HEK293 (cell line): ENCODE measurements at regions not wholly inside any gene's neighbourhood (a gene's known extent, or its start where the extent isn't known, plus 50 kb on each side); places are given as distances from the start of the nearest gene placed in this dataset.

ENCODE experiments used
- CTCF ChIA-PET: fragments of 350-600 bp; formaldehyde crosslinking; extraction: SDS; loops from one replicate; lab custom pipeline; 2021; ENCODE audit warnings: antibody characterized with exemption; lab: Yijun Ruan, JAX
- POLR2A ChIA-PET: fragments of 300-600 bp; formaldehyde crosslinking; extraction: SDS; loops from one replicate; lab custom pipeline; 2020; ENCODE audit warnings: antibody characterized with exemption, inconsistent platforms; lab: Yijun Ruan, JAX
- H3K27ac ChIP-seq: fragments of 200-500 bp; sonication (Bioruptor generic); 2 replicates; pipeline ENCODE4 v1.5.1; 2014; ENCODE audit warnings: low read depth, low read length, control low read depth, inconsistent platforms; ENCODE audit errors: extremely low read depth
- H3K36me3 ChIP-seq, 2 experiments: fragments of 200-500 bp in 1 of 2; sonication (Bioruptor generic) in 1 of 2; 1 replicate in 1 of 2; 2 replicates in 1 of 2; pipeline ENCODE4 v1.5.1; 2014 to 2017; ENCODE audit warnings: inconsistent platforms in 2 of 2, low read length in 2 of 2; ENCODE audit not compliant: control insufficient read depth in 2 of 2, insufficient read depth in 1 of 2
- H3K4me1 ChIP-seq: fragments of 200-500 bp; sonication (Bioruptor generic); 2 replicates; pipeline ENCODE4 v1.5.1; 2014; ENCODE audit warnings: mild to moderate bottlenecking, low read length, inconsistent platforms; ENCODE audit not compliant: control insufficient read depth, insufficient read depth
- H3K4me3 ChIP-seq: 2 replicates; pipeline ENCODE4 v1.5.1; 2011; ENCODE audit warnings: low read depth, mild to moderate bottlenecking, control low read depth, low read length, moderate library complexity
- H3K9me3 ChIP-seq: fragments of 200-500 bp; sonication (Bioruptor generic); 2 replicates; pipeline ENCODE4 v1.5.1; 2014; ENCODE audit warnings: low read depth, low read length, inconsistent platforms; ENCODE audit not compliant: control insufficient read depth, insufficient read depth
- TCF7L2 ChIP-seq: IDR thresholded peaks from 2 replicates; pipeline ENCODE4 v1.6.1; 2011; ENCODE audit warnings: low read depth, mild to moderate bottlenecking, inconsistent platforms, low read length, moderate library complexity, borderline replicate concordance
- ZBTB1 ChIP-seq: fragments of 450-650 bp; formaldehyde crosslinking; IDR thresholded peaks from 2 replicates; pipeline ENCODE4 v1.5.1; 2016; ENCODE audit warnings: missing biosample characterization, missing genetic modification characterization
- ZEB2 ChIP-seq: fragments of 450-650 bp; formaldehyde crosslinking; IDR thresholded peaks from 2 replicates; pipeline ENCODE4 v1.5.1; 2016; ENCODE audit warnings: missing biosample characterization, missing genetic modification characterization
- ZNF121 ChIP-seq: fragments of 450-650 bp; formaldehyde crosslinking; IDR thresholded peaks from 2 replicates; pipeline ENCODE4 v1.5.1; 2016; ENCODE audit warnings: missing biosample characterization, missing genetic modification characterization
- ZNF132 ChIP-seq: fragments of 450-650 bp; formaldehyde crosslinking; IDR thresholded peaks from 2 replicates; pipeline ENCODE4 v1.5.1; 2017; ENCODE audit warnings: missing biosample characterization, missing genetic modification characterization, borderline replicate concordance
- ZNF175 ChIP-seq: fragments of 450-650 bp; formaldehyde crosslinking; IDR thresholded peaks from 2 replicates; pipeline ENCODE4 v1.5.1; 2016; ENCODE audit warnings: missing biosample characterization, missing genetic modification characterization
- ZNF274 ChIP-seq, 2 experiments: fragments of 200-500 bp in 1 of 2; fragments of 450-650 bp in 1 of 2; sonication (Bioruptor generic) in 1 of 2; formaldehyde crosslinking in 1 of 2; IDR thresholded peaks; 2 replicates each; pipeline versions ENCODE4 v1.5.1 to v1.6.1; 2014 to 2016; ENCODE audit warnings: borderline replicate concordance in 1 of 2, inconsistent platforms in 1 of 2, low read length in 1 of 2, missing biosample characterization in 1 of 2, missing genetic modification characterization in 1 of 2
- ZNF324 ChIP-seq: fragments of 450-650 bp; formaldehyde crosslinking; IDR thresholded peaks from 2 replicates; pipeline ENCODE4 v1.5.1; 2016; ENCODE audit warnings: missing biosample characterization, missing genetic modification characterization
- ZNF335 ChIP-seq: fragments of 450-650 bp; formaldehyde crosslinking; conservative IDR thresholded peaks from 2 replicates; pipeline ENCODE4 v1.5.1; 2016; ENCODE audit warnings: missing biosample characterization, missing genetic modification characterization
- ZNF391 ChIP-seq: fragments of 450-650 bp; formaldehyde crosslinking; IDR thresholded peaks from 2 replicates; pipeline ENCODE4 v1.5.1; 2016; ENCODE audit warnings: low read depth, missing biosample characterization, missing genetic modification characterization, borderline replicate concordance
- ZNF426 ChIP-seq: fragments of 450-650 bp; formaldehyde crosslinking; IDR thresholded peaks from 2 replicates; pipeline ENCODE4 v1.5.1; 2017; ENCODE audit warnings: missing biosample characterization, missing genetic modification characterization, mild to moderate bottlenecking, inconsistent platforms, moderate library complexity
- ZNF560 ChIP-seq: fragments of 450-650 bp; formaldehyde crosslinking; IDR thresholded peaks from 2 replicates; pipeline ENCODE4 v1.5.1; 2017; ENCODE audit warnings: missing biosample characterization, missing genetic modification characterization, borderline replicate concordance
- ZNF596 ChIP-seq: fragments of 450-650 bp; IDR thresholded peaks from 2 replicates; pipeline ENCODE4 v1.5.0; 2018; ENCODE audit warnings: missing biosample characterization, mild to moderate bottlenecking, missing genetic modification characterization, moderate library complexity
- ZNF654 ChIP-seq: fragments of 450-650 bp; formaldehyde crosslinking; IDR thresholded peaks from 2 replicates; pipeline ENCODE4 v1.5.1; 2016; ENCODE audit warnings: low read depth, missing biosample characterization, missing genetic modification characterization
- ZNF701 ChIP-seq: fragments of 450-650 bp; formaldehyde crosslinking; IDR thresholded peaks from 2 replicates; pipeline ENCODE4 v1.5.1; 2016; ENCODE audit warnings: missing biosample characterization, missing genetic modification characterization
- TF ChIP-seq, protein P1 (sequence below): fragments of 450-650 bp; formaldehyde crosslinking; IDR thresholded peaks from 2 replicates; pipeline ENCODE4 v1.5.1; 2016; ENCODE audit warnings: missing biosample characterization, missing genetic modification characterization
- TF ChIP-seq, protein P2 (sequence below): fragments of 450-650 bp; formaldehyde crosslinking; conservative IDR thresholded peaks from 2 replicates; pipeline ENCODE4 v1.5.1; 2016; ENCODE audit warnings: low read depth, missing biosample characterization, missing genetic modification characterization
- TF ChIP-seq, protein P3 (sequence below): fragments of 450-650 bp; formaldehyde crosslinking; IDR thresholded peaks from 2 replicates; pipeline ENCODE4 v1.5.1; 2016; ENCODE audit warnings: missing biosample characterization, missing genetic modification characterization
- TF ChIP-seq, protein P4 (sequence below): fragments of 450-650 bp; formaldehyde crosslinking; IDR thresholded peaks from 2 replicates; pipeline ENCODE4 v1.5.1; 2016; ENCODE audit warnings: missing biosample characterization, missing genetic modification characterization
- TF ChIP-seq, protein P5 (sequence below): fragments of 450-650 bp; IDR thresholded peaks from 2 replicates; pipeline ENCODE4 v1.5.1; 2018; ENCODE audit warnings: missing biosample characterization, mild to moderate bottlenecking, missing genetic modification characterization
- TF ChIP-seq, protein P6 (sequence below): fragments of 450-650 bp; formaldehyde crosslinking; IDR thresholded peaks from 2 replicates; pipeline ENCODE4 v1.5.1; 2016; ENCODE audit warnings: missing biosample characterization, missing genetic modification characterization

DNA sequence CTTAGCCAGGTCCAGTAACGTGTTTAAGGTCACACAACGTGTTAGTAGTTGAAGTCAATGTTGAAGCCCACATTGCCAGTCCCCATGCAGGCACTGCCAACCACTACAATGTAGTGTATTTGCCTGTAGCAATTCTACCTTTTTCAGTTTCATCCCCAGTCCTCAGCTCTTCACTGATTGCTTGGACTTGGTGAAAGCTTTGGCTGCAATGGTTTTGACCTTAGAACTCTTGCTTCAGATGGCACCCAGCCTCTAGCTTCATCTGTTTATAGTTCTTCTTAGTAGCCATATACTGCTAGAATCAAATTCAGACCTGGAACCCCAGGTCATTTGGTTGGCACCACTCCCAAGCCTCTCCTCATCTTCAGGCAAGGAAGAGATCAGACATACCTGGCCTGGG lies 345.4 kb upstream of the SEMA6D start (continued):
- TF ChIP-seq ZNF426 (tag by site-specific recombination): no peak

DNA sequence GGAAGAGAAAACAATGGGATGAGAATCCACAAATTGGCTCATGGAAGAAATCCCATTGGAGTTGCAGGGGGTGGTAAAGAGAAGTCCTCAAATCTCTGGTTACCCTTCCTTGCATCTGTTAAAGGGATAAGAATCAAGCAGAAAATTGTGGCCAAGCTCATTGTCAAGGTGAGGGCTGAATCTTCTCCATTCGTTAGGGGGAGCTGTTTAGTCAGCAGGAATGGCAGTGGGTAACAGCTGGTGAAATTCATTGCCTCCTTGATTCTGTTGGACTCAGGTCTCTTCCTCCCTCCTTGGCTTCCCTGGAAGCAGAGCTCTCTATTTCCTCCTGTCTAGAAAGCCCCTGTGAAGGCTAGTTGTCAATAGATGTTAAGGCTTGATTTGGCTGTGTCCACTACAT lies 343.1 kb upstream of the SEMA6D start:
- no peaks in the 10 kb centered on the region for H3K4me1 ChIP-seq
- H3K36me3 ChIP-seq: no peaks in the 10 kb centered on the region
- TF ChIP-seq, protein P1, sequence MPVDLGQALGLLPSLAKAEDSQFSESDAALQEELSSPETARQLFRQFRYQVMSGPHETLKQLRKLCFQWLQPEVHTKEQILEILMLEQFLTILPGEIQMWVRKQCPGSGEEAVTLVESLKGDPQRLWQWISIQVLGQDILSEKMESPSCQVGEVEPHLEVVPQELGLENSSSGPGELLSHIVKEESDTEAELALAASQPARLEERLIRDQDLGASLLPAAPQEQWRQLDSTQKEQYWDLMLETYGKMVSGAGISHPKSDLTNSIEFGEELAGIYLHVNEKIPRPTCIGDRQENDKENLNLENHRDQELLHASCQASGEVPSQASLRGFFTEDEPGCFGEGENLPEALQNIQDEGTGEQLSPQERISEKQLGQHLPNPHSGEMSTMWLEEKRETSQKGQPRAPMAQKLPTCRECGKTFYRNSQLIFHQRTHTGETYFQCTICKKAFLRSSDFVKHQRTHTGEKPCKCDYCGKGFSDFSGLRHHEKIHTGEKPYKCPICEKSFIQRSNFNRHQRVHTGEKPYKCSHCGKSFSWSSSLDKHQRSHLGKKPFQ (tag by site-specific recombination): no peak
- TF ChIP-seq ZNF274 (IDR thresholded peaks at IDR 0.05; ENCODE audit: low read length) (no peak), ZNF274 (tag by site-specific recombination; IDR thresholded peaks at IDR 0.05; ENCODE audit: borderline replicate concordance) (no peak), ZNF701 (no peak), ZNF654 (tag by site-specific recombination) (peak; percentile 32)
- TF ChIP-seq, protein P2, sequence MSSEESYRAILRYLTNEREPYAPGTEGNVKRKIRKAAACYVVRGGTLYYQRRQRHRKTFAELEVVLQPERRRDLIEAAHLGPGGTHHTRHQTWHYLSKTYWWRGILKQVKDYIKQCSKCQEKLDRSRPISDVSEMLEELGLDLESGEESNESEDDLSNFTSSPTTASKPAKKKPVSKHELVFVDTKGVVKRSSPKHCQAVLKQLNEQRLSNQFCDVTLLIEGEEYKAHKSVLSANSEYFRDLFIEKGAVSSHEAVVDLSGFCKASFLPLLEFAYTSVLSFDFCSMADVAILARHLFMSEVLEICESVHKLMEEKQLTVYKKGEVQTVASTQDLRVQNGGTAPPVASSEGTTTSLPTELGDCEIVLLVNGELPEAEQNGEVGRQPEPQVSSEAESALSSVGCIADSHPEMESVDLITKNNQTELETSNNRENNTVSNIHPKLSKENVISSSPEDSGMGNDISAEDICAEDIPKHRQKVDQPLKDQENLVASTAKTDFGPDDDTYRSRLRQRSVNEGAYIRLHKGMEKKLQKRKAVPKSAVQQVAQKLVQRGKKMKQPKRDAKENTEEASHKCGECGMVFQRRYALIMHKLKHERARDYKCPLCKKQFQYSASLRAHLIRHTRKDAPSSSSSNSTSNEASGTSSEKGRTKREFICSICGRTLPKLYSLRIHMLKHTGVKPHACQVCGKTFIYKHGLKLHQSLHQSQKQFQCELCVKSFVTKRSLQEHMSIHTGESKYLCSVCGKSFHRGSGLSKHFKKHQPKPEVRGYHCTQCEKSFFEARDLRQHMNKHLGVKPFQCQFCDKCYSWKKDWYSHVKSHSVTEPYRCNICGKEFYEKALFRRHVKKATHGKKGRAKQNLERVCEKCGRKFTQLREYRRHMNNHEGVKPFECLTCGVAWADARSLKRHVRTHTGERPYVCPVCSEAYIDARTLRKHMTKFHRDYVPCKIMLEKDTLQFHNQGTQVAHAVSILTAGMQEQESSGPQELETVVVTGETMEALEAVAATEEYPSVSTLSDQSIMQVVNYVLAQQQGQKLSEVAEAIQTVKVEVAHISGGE (tag by site-specific recombination): no peak
- H3K27ac ChIP-seq: no peak overlapping the region
- CTCF ChIA-PET: interaction anchor here (0.6 to 1.0 kb wide), 5 partner anchors 10 to 333 kb away, joined by 3 to 5 read pairs (median 4); no protein-coding TSS in a partner anchor
- no peaks in the 10 kb centered on the region for H3K9me3 ChIP-seq
- POLR2A ChIA-PET: interaction anchor here (0.6 kb wide), 2 partner anchors 34 to 178 kb away, joined by 3 read pairs; no protein-coding TSS in a partner anchor
- H3K4me3 ChIP-seq: no peak overlapping the region

DNA sequence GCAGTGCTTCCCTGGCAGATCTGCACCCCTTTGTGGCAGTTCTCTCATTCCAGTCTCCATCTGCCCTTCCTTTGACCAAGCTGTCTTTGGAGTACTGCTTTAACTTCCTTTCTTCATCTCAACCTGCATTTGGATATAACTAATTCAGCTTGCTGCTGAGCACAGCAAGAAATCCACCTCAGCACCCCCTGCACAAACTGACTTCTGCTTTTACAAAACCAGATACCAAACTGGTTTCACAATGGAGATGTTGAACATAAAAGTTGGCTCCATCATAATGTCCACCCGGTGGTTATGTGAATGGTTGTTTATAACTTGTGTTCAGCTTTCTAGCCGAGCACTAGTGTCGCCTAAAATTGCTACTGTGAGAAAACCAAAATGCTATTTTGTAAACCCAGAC lies 341.1 kb upstream of the SEMA6D start:
- Histone ChIP-seq H3K36me3 (no peaks in the 10 kb centered on the region), H3K9me3 (no peaks in the 10 kb centered on the region), H3K27ac (no peak overlapping the region), H3K4me3 (no peak overlapping the region), H3K4me1 (no peaks in the 10 kb centered on the region)
- CTCF ChIA-PET: no interaction called here
- POLR2A ChIA-PET: no interaction called here
- no peak for TF ChIP-seq ZNF132 (tag by site-specific recombination)
- TF ChIP-seq ZNF324 (tag by site-specific recombination): no peak
- no peak for TF ChIP-seq TCF7L2
- TF ChIP-seq, protein P3, sequence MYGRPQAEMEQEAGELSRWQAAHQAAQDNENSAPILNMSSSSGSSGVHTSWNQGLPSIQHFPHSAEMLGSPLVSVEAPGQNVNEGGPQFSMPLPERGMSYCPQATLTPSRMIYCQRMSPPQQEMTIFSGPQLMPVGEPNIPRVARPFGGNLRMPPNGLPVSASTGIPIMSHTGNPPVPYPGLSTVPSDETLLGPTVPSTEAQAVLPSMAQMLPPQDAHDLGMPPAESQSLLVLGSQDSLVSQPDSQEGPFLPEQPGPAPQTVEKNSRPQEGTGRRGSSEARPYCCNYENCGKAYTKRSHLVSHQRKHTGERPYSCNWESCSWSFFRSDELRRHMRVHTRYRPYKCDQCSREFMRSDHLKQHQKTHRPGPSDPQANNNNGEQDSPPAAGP (tag by site-specific recombination): no peak
- TF ChIP-seq ZEB2 (tag by site-specific recombination): no peak
- TF ChIP-seq, protein P4, sequence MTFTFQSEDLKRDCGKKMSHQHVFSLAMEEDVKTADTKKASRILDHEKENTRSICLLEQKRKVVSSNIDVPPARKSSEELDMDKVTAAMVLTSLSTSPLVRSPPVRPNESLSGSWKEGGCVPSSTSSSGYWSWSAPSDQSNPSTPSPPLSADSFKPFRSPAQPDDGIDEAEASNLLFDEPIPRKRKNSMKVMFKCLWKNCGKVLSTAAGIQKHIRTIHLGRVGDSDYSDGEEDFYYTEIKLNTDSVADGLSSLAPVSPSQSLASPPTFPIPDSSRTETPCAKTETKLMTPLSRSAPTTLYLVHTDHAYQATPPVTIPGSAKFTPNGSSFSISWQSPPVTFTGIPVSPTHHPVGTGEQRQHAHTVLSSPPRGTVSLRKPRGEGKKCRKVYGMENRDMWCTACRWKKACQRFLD (tag by site-specific recombination): no peak
- TF ChIP-seq ZNF426 (tag by site-specific recombination): no peak
- TF ChIP-seq ZNF560: no peak
- no peak for TF ChIP-seq ZNF335 (tag by site-specific recombination)
- TF ChIP-seq, protein P5, sequence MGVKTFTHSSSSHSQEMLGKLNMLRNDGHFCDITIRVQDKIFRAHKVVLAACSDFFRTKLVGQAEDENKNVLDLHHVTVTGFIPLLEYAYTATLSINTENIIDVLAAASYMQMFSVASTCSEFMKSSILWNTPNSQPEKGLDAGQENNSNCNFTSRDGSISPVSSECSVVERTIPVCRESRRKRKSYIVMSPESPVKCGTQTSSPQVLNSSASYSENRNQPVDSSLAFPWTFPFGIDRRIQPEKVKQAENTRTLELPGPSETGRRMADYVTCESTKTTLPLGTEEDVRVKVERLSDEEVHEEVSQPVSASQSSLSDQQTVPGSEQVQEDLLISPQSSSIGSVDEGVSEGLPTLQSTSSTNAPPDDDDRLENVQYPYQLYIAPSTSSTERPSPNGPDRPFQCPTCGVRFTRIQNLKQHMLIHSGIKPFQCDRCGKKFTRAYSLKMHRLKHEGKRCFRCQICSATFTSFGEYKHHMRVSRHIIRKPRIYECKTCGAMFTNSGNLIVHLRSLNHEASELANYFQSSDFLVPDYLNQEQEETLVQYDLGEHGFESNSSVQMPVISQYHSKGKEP (tag by site-specific recombination): no peak
- TF ChIP-seq ZNF121 (tag by site-specific recombination): no peak
- no peak for TF ChIP-seq ZBTB1 (tag by site-specific recombination)
- no peak for TF ChIP-seq ZNF391 (tag by site-specific recombination)
- TF ChIP-seq, protein P6, sequence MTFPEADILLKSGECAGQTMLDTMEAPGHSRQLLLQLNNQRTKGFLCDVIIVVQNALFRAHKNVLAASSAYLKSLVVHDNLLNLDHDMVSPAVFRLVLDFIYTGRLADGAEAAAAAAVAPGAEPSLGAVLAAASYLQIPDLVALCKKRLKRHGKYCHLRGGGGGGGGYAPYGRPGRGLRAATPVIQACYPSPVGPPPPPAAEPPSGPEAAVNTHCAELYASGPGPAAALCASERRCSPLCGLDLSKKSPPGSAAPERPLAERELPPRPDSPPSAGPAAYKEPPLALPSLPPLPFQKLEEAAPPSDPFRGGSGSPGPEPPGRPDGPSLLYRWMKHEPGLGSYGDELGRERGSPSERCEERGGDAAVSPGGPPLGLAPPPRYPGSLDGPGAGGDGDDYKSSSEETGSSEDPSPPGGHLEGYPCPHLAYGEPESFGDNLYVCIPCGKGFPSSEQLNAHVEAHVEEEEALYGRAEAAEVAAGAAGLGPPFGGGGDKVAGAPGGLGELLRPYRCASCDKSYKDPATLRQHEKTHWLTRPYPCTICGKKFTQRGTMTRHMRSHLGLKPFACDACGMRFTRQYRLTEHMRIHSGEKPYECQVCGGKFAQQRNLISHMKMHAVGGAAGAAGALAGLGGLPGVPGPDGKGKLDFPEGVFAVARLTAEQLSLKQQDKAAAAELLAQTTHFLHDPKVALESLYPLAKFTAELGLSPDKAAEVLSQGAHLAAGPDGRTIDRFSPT (tag by site-specific recombination): no peak
- no peak for TF ChIP-seq ZNF175
- TF ChIP-seq ZNF596 (tag by site-specific recombination): no peak
